Natural killer cell (primary cell): ENCODE measurements at regions not wholly inside any gene's neighbourhood (a gene's known extent, or its start where the extent isn't known, plus 50 kb on each side); places are given as distances from the start of the nearest gene placed in this dataset.

Experiments
- ATAC-seq, 3 donors: fragments of 150-1000 bp in 2 of 3; fragments of 200-7000 bp in 1 of 3; cut with Tn5 transposase; 1 replicate in 1 of 3; 2 replicates in 2 of 3; pipeline ENCODE4 v1.10.0; 2021; ENCODE audit warnings: mild to moderate bottlenecking in 2 of 3, moderate library complexity in 2 of 3
- DNase-seq, 2 donors: peaks; one replicate each; pipeline versions ENCODE4 v3.0.0 to v3.0.0-alpha.2; 2013 to 2021; ENCODE audit warnings: mixed read lengths in 1 of 2
- H3K27ac ChIP-seq: one replicate; pipeline ENCODE4 v1.5.1; 2013; ENCODE audit warnings: mild to moderate bottlenecking, low read length
- H3K27me3 ChIP-seq: one replicate; pipeline ENCODE4 v1.6.1; 2013; ENCODE audit warnings: low read length; ENCODE audit not compliant: control insufficient read depth, insufficient read depth
- H3K36me3 ChIP-seq: one replicate; pipeline ENCODE4 v1.6.1; 2013; ENCODE audit warnings: low read length; ENCODE audit not compliant: control insufficient read depth, insufficient read depth
- H3K4me1 ChIP-seq: one replicate; pipeline ENCODE4 v1.6.1; 2013; ENCODE audit warnings: low read length; ENCODE audit not compliant: control insufficient read depth, insufficient read depth
- H3K4me3 ChIP-seq: one replicate; pipeline ENCODE4 v1.5.1; 2013; ENCODE audit warnings: low read length
- H3K9me3 ChIP-seq: one replicate; pipeline ENCODE4 v1.6.1; 2013; ENCODE audit warnings: low read length; ENCODE audit not compliant: control insufficient read depth, insufficient read depth
- H3K27ac Mint-ChIP-seq, 2 donors: one replicate each; pipeline ENCODE4 v1.8.0; 2022; ENCODE audit warnings: mild to moderate bottlenecking in 2 of 2, mixed read lengths in 2 of 2, moderate library complexity in 1 of 2
- H3K27me3 Mint-ChIP-seq, 2 donors: one replicate each; pipeline ENCODE4 v1.8.0; 2022; ENCODE audit warnings: low read depth in 2 of 2, mixed read lengths in 2 of 2
- H3K36me3 Mint-ChIP-seq: one replicate; pipeline ENCODE4 v1.8.0; 2022; ENCODE audit warnings: mixed read lengths
- H3K4me1 Mint-ChIP-seq, 2 donors: one replicate each; pipeline ENCODE4 v1.8.0; 2022; ENCODE audit warnings: mixed read lengths in 2 of 2
- H3K4me3 Mint-ChIP-seq: one replicate; pipeline ENCODE4 v1.8.0; 2022; ENCODE audit warnings: mild to moderate bottlenecking, moderate library complexity, mixed read lengths
- H3K9me3 Mint-ChIP-seq, 2 donors: one replicate each; pipeline ENCODE4 v1.8.0; 2022; ENCODE audit warnings: mixed read lengths in 2 of 2
- WGBS: methylation state at CpG from one replicate; pipeline ENCODE4 v1.1.7; 2013; ENCODE audit warnings: missing lambda C conversion rate; ENCODE audit not compliant: insufficient coverage; 5-methylcytosine and 5-hydroxymethylcytosine counted together
- intact Hi-C: fragments of 100-400 bp; cut with micrococcal nuclease; formaldehyde crosslinking; loops from one replicate; pipeline ENCODE4 v1.14.2; 2022
- TF ChIP-seq, protein P1 (sequence below): fragments of 200-600 bp; IDR thresholded peaks from one replicate; pipeline ENCODE4 v1.8.0; 2022; ENCODE audit warnings: antibody characterized with exemption

DNA sequence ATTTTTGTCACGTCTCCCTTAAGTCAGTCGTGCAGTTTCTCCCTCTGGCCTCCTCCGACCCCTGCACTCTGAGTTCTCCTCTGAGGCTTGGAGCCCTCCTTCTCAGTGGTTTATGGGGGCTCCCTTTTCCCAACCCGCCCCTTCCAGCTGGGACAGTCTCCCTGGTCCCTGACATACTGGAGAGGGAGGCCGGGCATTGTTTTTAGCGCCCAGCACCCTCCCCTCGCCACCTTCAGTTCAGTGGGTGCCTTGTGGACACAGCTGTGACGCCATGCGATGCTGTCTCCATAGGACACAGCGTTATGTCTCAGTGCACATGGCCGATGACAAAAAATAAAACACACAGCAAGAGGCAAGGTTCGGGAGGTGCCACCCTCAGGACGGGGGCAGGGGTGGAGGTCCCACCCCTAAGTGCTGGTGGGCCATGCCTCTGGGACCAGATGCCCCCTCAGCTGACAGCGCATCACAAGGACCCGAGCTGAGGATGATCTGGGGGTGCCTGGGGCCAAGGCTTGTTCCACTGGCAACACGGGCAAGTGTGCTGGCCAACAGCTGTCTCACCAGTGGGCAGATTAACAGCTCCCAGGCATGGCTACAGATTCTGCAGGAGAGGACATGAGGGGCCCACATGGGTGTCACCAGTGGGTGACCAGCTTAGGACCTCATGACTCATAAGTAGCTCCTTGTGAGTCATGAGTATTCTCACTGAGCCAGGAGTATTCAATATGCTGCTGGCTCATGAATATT, 81.6 kb downstream of the PLXNA1 start:
- ATAC-seq (no peak), DNase-seq (no peak)
- no peak overlapping the region for H3K27ac ChIP-seq
- no peak overlapping the region for H3K4me3 ChIP-seq
- H3K4me1 ChIP-seq: no peaks in the 10 kb centered on the region
- H3K27ac Mint-ChIP-seq: no peak overlapping the region
- intact Hi-C loops: no loop called here
- WGBS: 87% methylated on average over 16 of the region's 16 CpGs
- H3K36me3 ChIP-seq: no peaks in the 10 kb centered on the region
- no peaks in the 10 kb centered on the region for H3K9me3 Mint-ChIP-seq
- TF ChIP-seq, protein P1, sequence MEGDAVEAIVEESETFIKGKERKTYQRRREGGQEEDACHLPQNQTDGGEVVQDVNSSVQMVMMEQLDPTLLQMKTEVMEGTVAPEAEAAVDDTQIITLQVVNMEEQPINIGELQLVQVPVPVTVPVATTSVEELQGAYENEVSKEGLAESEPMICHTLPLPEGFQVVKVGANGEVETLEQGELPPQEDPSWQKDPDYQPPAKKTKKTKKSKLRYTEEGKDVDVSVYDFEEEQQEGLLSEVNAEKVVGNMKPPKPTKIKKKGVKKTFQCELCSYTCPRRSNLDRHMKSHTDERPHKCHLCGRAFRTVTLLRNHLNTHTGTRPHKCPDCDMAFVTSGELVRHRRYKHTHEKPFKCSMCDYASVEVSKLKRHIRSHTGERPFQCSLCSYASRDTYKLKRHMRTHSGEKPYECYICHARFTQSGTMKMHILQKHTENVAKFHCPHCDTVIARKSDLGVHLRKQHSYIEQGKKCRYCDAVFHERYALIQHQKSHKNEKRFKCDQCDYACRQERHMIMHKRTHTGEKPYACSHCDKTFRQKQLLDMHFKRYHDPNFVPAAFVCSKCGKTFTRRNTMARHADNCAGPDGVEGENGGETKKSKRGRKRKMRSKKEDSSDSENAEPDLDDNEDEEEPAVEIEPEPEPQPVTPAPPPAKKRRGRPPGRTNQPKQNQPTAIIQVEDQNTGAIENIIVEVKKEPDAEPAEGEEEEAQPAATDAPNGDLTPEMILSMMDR: no peak
- H3K27me3 Mint-ChIP-seq: peaks cover 8 to 36% of the 10 kb centered on the region in 2 donors
- H3K27me3 ChIP-seq: no peaks in the 10 kb centered on the region
- no peak overlapping the region for H3K4me3 Mint-ChIP-seq
- no peaks in the 10 kb centered on the region for H3K9me3 ChIP-seq
- no peaks in the 10 kb centered on the region for H3K4me1 Mint-ChIP-seq
- no peaks in the 10 kb centered on the region for H3K36me3 Mint-ChIP-seq

DNA sequence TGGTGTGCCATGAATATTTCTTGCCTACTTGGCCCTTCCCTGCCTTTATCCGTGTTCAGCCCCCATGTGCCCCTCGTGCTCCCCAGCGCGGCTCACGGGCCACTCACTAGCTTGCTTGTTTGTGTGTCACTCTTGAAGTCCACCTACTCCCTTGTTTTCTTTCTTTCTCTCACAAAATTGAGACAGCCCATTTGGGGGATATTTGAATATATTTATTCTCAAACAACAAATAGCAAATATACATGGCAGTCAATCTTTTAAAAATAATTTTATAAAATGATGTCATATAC, 82.2 kb downstream of the PLXNA1 start:
- ATAC-seq (no peak), DNase-seq (no peak)
- H3K36me3 ChIP-seq: no peaks in the 10 kb centered on the region
- no peaks in the 10 kb centered on the region for H3K4me1 ChIP-seq
- intact Hi-C loops: no loop called here
- Mint-ChIP-seq H3K9me3 (no peaks in the 10 kb centered on the region), H3K36me3 (no peaks in the 10 kb centered on the region), H3K4me1 (no peaks in the 10 kb centered on the region), H3K27me3 (peaks cover 8 to 32% of the 10 kb centered on the region in 2 donors), H3K27ac (no peak overlapping the region), H3K4me3 (no peak overlapping the region)
- no peaks in the 10 kb centered on the region for H3K27me3 ChIP-seq
- 92% methylated on average over 5 of the region's 5 CpGs for WGBS
- no peak overlapping the region for H3K4me3 ChIP-seq
- no peaks in the 10 kb centered on the region for H3K9me3 ChIP-seq
- TF ChIP-seq, protein P1: no peak
- H3K27ac ChIP-seq: no peak overlapping the region

DNA sequence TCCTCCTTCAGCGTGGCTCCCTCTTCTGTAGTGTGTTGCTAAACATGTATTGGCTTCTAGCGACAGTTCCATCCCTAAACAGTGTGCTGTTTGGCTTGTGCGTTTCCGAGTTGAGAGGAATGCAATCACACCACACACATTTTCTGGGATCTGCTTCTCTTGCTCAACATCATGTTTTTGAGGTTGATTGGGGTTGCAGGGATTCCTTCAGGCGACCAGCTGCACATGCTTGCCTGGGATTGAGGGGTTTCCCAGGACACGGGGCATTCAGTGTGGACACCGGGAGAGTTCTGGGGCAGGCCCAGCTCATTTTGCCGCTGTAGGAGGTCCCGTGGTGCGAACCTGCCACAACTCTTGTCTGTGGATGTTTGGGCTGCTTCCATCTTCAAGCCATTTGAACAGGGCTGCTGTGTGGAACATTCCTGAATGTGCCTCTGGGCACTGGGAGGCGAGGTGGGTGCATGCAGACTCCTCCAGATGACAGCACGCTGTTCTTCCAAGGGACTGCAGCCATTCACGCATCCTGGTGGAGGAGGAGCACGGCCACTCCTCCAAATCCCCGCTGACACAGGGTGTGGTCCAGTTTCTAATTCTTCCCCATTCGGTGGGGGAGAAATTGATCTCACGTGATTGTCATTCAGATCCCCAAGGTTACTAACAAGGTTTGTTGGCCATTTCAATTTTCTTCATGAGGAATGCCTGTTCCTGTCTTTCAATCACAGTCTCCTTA, 82.8 kb downstream of the PLXNA1 start:
- Mint-ChIP-seq H3K4me1 (no peaks in the 10 kb centered on the region), H3K9me3 (no peaks in the 10 kb centered on the region), H3K36me3 (no peaks in the 10 kb centered on the region), H3K4me3 (no peak overlapping the region), H3K27ac (no peak overlapping the region), H3K27me3 (peaks cover 8 to 26% of the 10 kb centered on the region in 2 donors)
- Histone ChIP-seq H3K36me3 (no peaks in the 10 kb centered on the region), H3K27me3 (no peaks in the 10 kb centered on the region), H3K4me3 (no peak overlapping the region), H3K9me3 (no peaks in the 10 kb centered on the region), H3K27ac (no peak overlapping the region), H3K4me1 (no peaks in the 10 kb centered on the region)
- WGBS: 80% methylated on average over 16 of the region's 17 CpGs
- DNase-seq: no peak
- no peak for ATAC-seq
- TF ChIP-seq, protein P1: no peak
- intact Hi-C loops: no loop called here

DNA sequence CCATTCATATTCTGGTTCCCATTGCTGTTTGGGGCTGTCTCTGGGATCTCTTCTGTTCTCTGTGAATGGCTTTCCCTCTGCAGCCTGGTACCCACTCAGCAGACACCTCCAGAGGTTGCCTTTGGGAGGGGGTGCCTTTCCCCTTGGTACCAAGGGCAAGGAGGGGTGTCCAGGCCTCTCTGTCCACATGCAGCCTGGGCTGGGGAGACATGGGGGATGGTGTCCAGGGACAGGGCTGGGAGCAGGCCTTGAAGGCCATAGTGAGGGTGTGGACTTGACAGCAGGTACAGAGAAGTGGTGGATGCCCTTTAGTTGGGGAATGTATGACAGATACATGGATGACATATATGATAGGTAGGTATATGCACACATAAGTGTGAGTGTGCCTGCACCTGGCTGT, 83.7 kb downstream of the PLXNA1 start:
- Mint-ChIP-seq H3K27ac (no peak overlapping the region), H3K4me1 (no peaks in the 10 kb centered on the region), H3K9me3 (no peaks in the 10 kb centered on the region), H3K4me3 (no peak overlapping the region), H3K27me3 (peaks cover 10 to 20% of the 10 kb centered on the region in 2 donors), H3K36me3 (no peaks in the 10 kb centered on the region)
- TF ChIP-seq, protein P1: no peak
- Histone ChIP-seq H3K36me3 (no peaks in the 10 kb centered on the region), H3K9me3 (no peaks in the 10 kb centered on the region), H3K27me3 (no peaks in the 10 kb centered on the region), H3K4me3 (no peak overlapping the region), H3K4me1 (no peaks in the 10 kb centered on the region), H3K27ac (no peak overlapping the region)
- intact Hi-C loops: no loop called here
- DNase-seq (no peak), ATAC-seq (no peak)
